CD4-positive, alpha-beta T cell treated with Interleukin-1 beta for 1 hour (primary cell): ENCODE measurements at regions not wholly inside any gene's neighbourhood (a gene's known extent, or its start where the extent isn't known, plus 50 kb on each side); places are given as distances from the start of the nearest gene placed in this dataset.
"Not testable (repeated sequence)": the region's sequence is repeated elsewhere in the genome, so short reads cannot be mapped to it uniquely, and the experiment has no call there.

ENCODE experiments used
- DNase-seq, 2 donors: peaks; one replicate each; pipeline ENCODE4 v3.0.0-alpha.2; 2020 to 2022

GRCh38 chr18:32884543-32884942, 111.7 kb upstream of the KLHL14 start:
- DNase-seq = peak in 1 of 2 donors; percentile 54

GRCh38 chr18:32881009-32881408, 108.2 kb upstream of the KLHL14 start:
- DNase-seq = no peak

GRCh38 chr18:32879497-32879896, 106.7 kb upstream of the KLHL14 start:
- DNase-seq = no peak

- DNase-seq = no peak
Observed at GRCh38 chr18:32878436-32878835, 105.6 kb upstream of the KLHL14 start.

- no peak for DNase-seq
Observed at GRCh38 chr18:32877371-32877770, 104.5 kb upstream of the KLHL14 start.

- no peak for DNase-seq
Observed at GRCh38 chr18:32875625-32876024, 102.8 kb upstream of the KLHL14 start.

GRCh38 chr18:32871786-32872185, 99.0 kb upstream of the KLHL14 start:
- no peak for DNase-seq

GRCh38 chr18:32870611-32871010, 97.8 kb upstream of the KLHL14 start:
- DNase-seq = no peak

- peak in 1 of 2 donors; percentile 8 for DNase-seq
Observed at GRCh38 chr18:32868406-32868805, 95.6 kb upstream of the KLHL14 start.

- no peak for DNase-seq
Observed at GRCh38 chr18:32867936-32868335, 95.1 kb upstream of the KLHL14 start.

GRCh38 chr18:32867330-32867729, 94.5 kb upstream of the KLHL14 start:
- no peak for DNase-seq

GRCh38 chr18:32862031-32862430, 89.2 kb upstream of the KLHL14 start:
- not testable (repeated sequence) for DNase-seq

- no peak for DNase-seq
Observed at GRCh38 chr18:32851936-32852335, 79.1 kb upstream of the KLHL14 start.

GRCh38 chr18:32848826-32849225, 76.0 kb upstream of the KLHL14 start:
- no peak for DNase-seq

- DNase-seq = no peak
Observed at GRCh38 chr18:32847691-32848090, 74.9 kb upstream of the KLHL14 start.

GRCh38 chr18:32846896-32847295, 74.1 kb upstream of the KLHL14 start:
- no peak for DNase-seq

GRCh38 chr18:32840962-32841361, 68.1 kb upstream of the KLHL14 start:
- no peak for DNase-seq

- no peak for DNase-seq
Observed at GRCh38 chr18:32835951-32836350, 63.1 kb upstream of the KLHL14 start.

- DNase-seq = no peak
Observed at GRCh38 chr18:32831781-32832180, 59.0 kb upstream of the KLHL14 start.

- DNase-seq = no peak
Observed at GRCh38 chr18:32823226-32823625, 50.4 kb upstream of the KLHL14 start.
